Tibial nerve (tissue), 4 donors: ENCODE measurements at regions not wholly inside any gene's neighbourhood (a gene's known extent, or its start where the extent isn't known, plus 50 kb on each side); places are given as distances from the start of the nearest gene placed in this dataset.

Experiments used
- DNase-seq, 2 donors: peaks; one replicate each; pipeline ENCODE4 v3.0.0-alpha.2; 2019; ENCODE audit warnings: low spot score in 2 of 2
- H3K27ac ChIP-seq, 4 donors: fragments of 200-600 bp; sonication (generic) in 3 of 4; one replicate each; pipeline ENCODE4 v1.5.1; 2017 to 2019; ENCODE audit warnings: mild to moderate bottlenecking in 1 of 4
- H3K27me3 ChIP-seq, 2 donors: fragments of 200-600 bp; sonication (generic) in 1 of 2; one replicate each; pipeline versions ENCODE4 v1.5.1 to v1.6.0; 2017 to 2019
- H3K36me3 ChIP-seq, 3 donors: fragments of 200-600 bp; sonication (generic); one replicate each; pipeline ENCODE4 v1.5.1; 2018 to 2019
- H3K4me1 ChIP-seq, 4 donors: fragments of 200-600 bp; sonication (generic) in 3 of 4; one replicate each; pipeline ENCODE4 v1.5.1; 2017 to 2019
- H3K4me3 ChIP-seq, 4 donors: fragments of 200-600 bp; sonication (generic) in 3 of 4; one replicate each; pipeline ENCODE4 v1.5.1; 2017 to 2019; ENCODE audit warnings: mild to moderate bottlenecking in 1 of 4, moderate library complexity in 1 of 4
- H3K9me3 ChIP-seq, 4 donors: fragments of 200-600 bp; sonication (generic) in 3 of 4; one replicate each; pipeline ENCODE4 v1.5.1; 2017 to 2019
- CTCF ChIP-seq, 5 experiments: fragments of 200-600 bp in 3 of 5; fragments of 450-650 bp in 2 of 5; sonication (generic) in 3 of 5; IDR thresholded peaks; one replicate each; pipeline ENCODE4 v1.5.1; 2016 to 2019; ENCODE audit warnings: antibody characterized with exemption in 5 of 5, mild to moderate bottlenecking in 3 of 5, moderate library complexity in 2 of 5
- EP300 ChIP-seq, 2 donors: sonication (generic); formaldehyde crosslinking; IDR thresholded peaks; one replicate each; pipeline ENCODE4 v1.6.1; 2017; ENCODE audit warnings: antibody characterized with exemption in 2 of 2, mild to moderate bottlenecking in 1 of 2
- POLR2A ChIP-seq, 2 donors: fragments of 450-650 bp; IDR thresholded peaks; one replicate each; pipeline ENCODE4 v1.6.1; 2017; ENCODE audit warnings: antibody characterized with exemption in 2 of 2, mild to moderate bottlenecking in 2 of 2, moderate library complexity in 2 of 2
- WGBS, 2 donors: methylation state at CpG; one replicate each; pipeline ENCODE4 v1.1.5; 2018; 5-methylcytosine and 5-hydroxymethylcytosine counted together

GRCh38 chr6:97469451-97469850 lies 186.4 kb upstream of the MMS22L start:
- Histone ChIP-seq H3K4me3 (no peak overlapping the region), H3K4me1 (no peaks in the 10 kb centered on the region), H3K36me3 (no peaks in the 10 kb centered on the region), H3K9me3 (no peaks in the 10 kb centered on the region), H3K27ac (no peak overlapping the region), H3K27me3 (no peaks in the 10 kb centered on the region)
- DNase-seq, result no peak
- TF ChIP-seq CTCF (IDR thresholded peaks at IDR 0.05) (no peak), EP300 (IDR thresholded peaks at IDR 0.05) (no peak), POLR2A (IDR thresholded peaks at IDR 0.05) (no peak)
- 77 to 85% methylated on average over 1 of the region's 1 CpG for WGBS, 2 donors

DNA sequence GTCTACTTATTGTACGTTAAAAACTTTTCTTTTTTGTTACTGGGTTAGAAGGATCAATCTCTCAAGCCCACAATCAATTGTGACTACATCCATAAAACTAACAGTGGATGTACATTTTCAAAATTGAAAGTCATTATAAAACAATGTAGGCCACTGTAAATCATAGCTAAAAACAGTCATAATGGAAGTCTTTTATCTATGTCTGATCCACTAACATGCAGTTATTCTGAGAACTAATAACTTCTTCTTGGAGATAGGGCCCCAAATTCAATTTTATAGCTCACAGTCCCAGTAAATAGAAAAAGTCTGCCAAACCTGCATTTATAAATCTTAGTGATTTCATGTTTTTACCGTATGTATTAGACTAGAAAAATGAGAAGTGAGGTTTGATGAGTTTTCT lies 187.3 kb upstream of the MMS22L start:
- 60 to 68% methylated on average over 2 of the region's 2 CpGs for WGBS, 2 donors

GRCh38 chr6:97473979-97474378 lies 191.0 kb upstream of the MMS22L start:
- 78 to 82% methylated on average over 4 of the region's 4 CpGs for WGBS, 2 donors
- Histone ChIP-seq H3K36me3 (no peaks in the 10 kb centered on the region), H3K4me3 (no peak overlapping the region), H3K27me3 (no peaks in the 10 kb centered on the region), H3K27ac (no peak overlapping the region), H3K4me1 (no peaks in the 10 kb centered on the region), H3K9me3 (no peaks in the 10 kb centered on the region)
- no peak for DNase-seq
- TF ChIP-seq CTCF (IDR thresholded peaks at IDR 0.05) (no peak), EP300 (IDR thresholded peaks at IDR 0.05) (no peak), POLR2A (IDR thresholded peaks at IDR 0.05) (no peak)

More for the DNA sequence above, 187.3 kb upstream of the MMS22L start:
- no peaks in the 10 kb centered on the region for H3K27me3 ChIP-seq
- H3K27ac ChIP-seq, result no peak overlapping the region
- no peak for TF ChIP-seq POLR2A (IDR thresholded peaks at IDR 0.05)
- no peak for TF ChIP-seq CTCF (IDR thresholded peaks at IDR 0.05)
- TF ChIP-seq EP300 (IDR thresholded peaks at IDR 0.05), result no peak
- H3K36me3 ChIP-seq, result no peaks in the 10 kb centered on the region
- no peak overlapping the region for H3K4me3 ChIP-seq
- DNase-seq, result no peak
- no peaks in the 10 kb centered on the region for H3K9me3 ChIP-seq
- no peaks in the 10 kb centered on the region for H3K4me1 ChIP-seq

- DNase-seq, result peak; percentile 23 to 55
- WGBS, 2 donors, result 38 to 39% methylated on average over 4 of the region's 4 CpGs
Observed at GRCh38 chr6:97497713-97498331, 214.8 kb upstream of the MMS22L start.

More at GRCh38 chr6:97497713-97498331, 214.8 kb upstream of the MMS22L start:
- H3K4me1 ChIP-seq, result no peaks in the 10 kb centered on the region
- peaks cover 0 to 2% of the 10 kb centered on the region in 2 donors for H3K27me3 ChIP-seq
- no peak overlapping the region for H3K27ac ChIP-seq
- no peak overlapping the region for H3K4me3 ChIP-seq
- no peaks in the 10 kb centered on the region for H3K9me3 ChIP-seq
- H3K36me3 ChIP-seq, result no peaks in the 10 kb centered on the region
- TF ChIP-seq CTCF (IDR thresholded peaks at IDR 0.05), result peak; percentile 49 to 79 (median 68)
- no peak for TF ChIP-seq POLR2A (IDR thresholded peaks at IDR 0.05)
- no peak for TF ChIP-seq EP300 (IDR thresholded peaks at IDR 0.05)
